CD4-positive, alpha-beta memory T cell (primary cell): ENCODE measurements at regions not wholly inside any gene's neighbourhood (a gene's known extent, or its start where the extent isn't known, plus 50 kb on each side); places are given as distances from the start of the nearest gene placed in this dataset.
A peak's percentile ranks its signal among the peaks of the same experiment; 100 is the strongest.
"Not testable (repeated sequence)": the region's sequence is repeated elsewhere in the genome, so short reads cannot be mapped to it uniquely, and the experiment has no call there.

Experiments used
- CTCF ChIA-PET: fragments of 350-600 bp; sonication (Branson Sonifier 250); formaldehyde crosslinking; loops from one replicate; lab custom pipeline; 2021; ENCODE audit warnings: inconsistent platforms; ENCODE audit not compliant: partially characterized antibody; lab: Charles Lee
- POLR2A ChIA-PET: fragments of 350-600 bp; sonication (Branson Sonifier 250); formaldehyde crosslinking; loops from one replicate; lab custom pipeline; 2021; ENCODE audit not compliant: partially characterized antibody; lab: Charles Lee
- DNase-seq, 5 donors: peaks; one replicate each; pipeline versions ENCODE4 v3.0.0 to v3.0.0-alpha.2; 2020 to 2022; ENCODE audit warnings: mixed read lengths in 1 of 5
- H3K27ac ChIP-seq: one replicate; pipeline ENCODE4 v1.7.0; 2013; ENCODE audit warnings: low read depth, low read length
- H3K27me3 ChIP-seq: 2 replicates; pipeline ENCODE4 v1.7.0; 2013; ENCODE audit warnings: mild to moderate bottlenecking, low read length, moderate library complexity; ENCODE audit not compliant: insufficient read depth
- H3K36me3 ChIP-seq: 2 replicates; pipeline ENCODE4 v1.7.0; 2013; ENCODE audit warnings: mild to moderate bottlenecking, low read length, moderate library complexity; ENCODE audit not compliant: insufficient read depth
- H3K4me1 ChIP-seq: 2 replicates; pipeline ENCODE4 v1.7.0; 2013; ENCODE audit warnings: mild to moderate bottlenecking, low read length, moderate library complexity; ENCODE audit not compliant: insufficient read depth
- H3K4me3 ChIP-seq, 2 donors: one replicate each; pipeline ENCODE4 v1.7.0; 2013; ENCODE audit warnings: low read length in 2 of 2, mild to moderate bottlenecking in 1 of 2
- H3K9me3 ChIP-seq, 2 donors: one replicate each; pipeline ENCODE4 v1.7.0; 2013; ENCODE audit warnings: low read length in 2 of 2, control low read depth in 1 of 2; ENCODE audit not compliant: control insufficient read depth in 1 of 2
- H3K27ac Mint-ChIP-seq, 7 donors: one replicate each; pipeline ENCODE4 v1.8.0; 2020 to 2021; ENCODE audit warnings: mixed read lengths in 7 of 7, mild to moderate bottlenecking in 6 of 7, inconsistent platforms in 3 of 7, moderate library complexity in 3 of 7
- H3K27me3 Mint-ChIP-seq, 2 donors: one replicate each; pipeline ENCODE4 v1.8.0; 2020 to 2021; ENCODE audit warnings: mixed read lengths in 2 of 2
- H3K36me3 Mint-ChIP-seq, 2 donors: one replicate each; pipeline ENCODE4 v1.8.0; 2020 to 2021; ENCODE audit warnings: mixed read lengths in 2 of 2, inconsistent platforms in 1 of 2, mild to moderate bottlenecking in 1 of 2
- H3K4me1 Mint-ChIP-seq, 4 donors: one replicate each; pipeline ENCODE4 v1.8.0; 2020 to 2021; ENCODE audit warnings: mixed read lengths in 4 of 4, mild to moderate bottlenecking in 1 of 4
- H3K4me3 Mint-ChIP-seq, 8 donors: one replicate each; pipeline ENCODE4 v1.8.0; 2020 to 2021; ENCODE audit warnings: mixed read lengths in 8 of 8, mild to moderate bottlenecking in 7 of 8, moderate library complexity in 6 of 8, inconsistent platforms in 3 of 8
- H3K9me3 Mint-ChIP-seq, 8 donors: one replicate each; pipeline ENCODE4 v1.8.0; 2020 to 2021; ENCODE audit warnings: mixed read lengths in 8 of 8, mild to moderate bottlenecking in 5 of 8, inconsistent platforms in 3 of 8, moderate library complexity in 1 of 8
- intact Hi-C: fragments of 100-400 bp; cut with micrococcal nuclease; formaldehyde crosslinking; loops from one replicate; pipeline ENCODE4 v1.15.1; 2023

- H3K4me1 ChIP-seq = no peaks in the 10 kb centered on the region
- ChIA-PET POLR2A (no interaction called here), CTCF (no interaction called here)
- H3K4me3 Mint-ChIP-seq = no peak overlapping the region
- no peak for DNase-seq
- no peak overlapping the region for H3K4me3 ChIP-seq
- H3K27me3 ChIP-seq = no peaks in the 10 kb centered on the region
- no peaks in the 10 kb centered on the region for H3K9me3 Mint-ChIP-seq
- H3K36me3 ChIP-seq = no peaks in the 10 kb centered on the region
- no peaks in the 10 kb centered on the region for H3K9me3 ChIP-seq
- no peak overlapping the region for H3K27ac Mint-ChIP-seq
- intact Hi-C loops = no loop called here
- H3K36me3 Mint-ChIP-seq = no peaks in the 10 kb centered on the region
- no peaks in the 10 kb centered on the region for H3K4me1 Mint-ChIP-seq
- no peak overlapping the region for H3K27ac ChIP-seq
- H3K27me3 Mint-ChIP-seq = no peaks in the 10 kb centered on the region
Measured at GRCh38 chrX:124268099-124268498, 64.4 kb upstream of the TEX13D start.

- no peak for DNase-seq
- ChIA-PET CTCF (no interaction called here), POLR2A (no interaction called here)
- no peaks in the 10 kb centered on the region for H3K27me3 Mint-ChIP-seq
- H3K9me3 ChIP-seq = no peaks in the 10 kb centered on the region
- no peaks in the 10 kb centered on the region for H3K27me3 ChIP-seq
- no peaks in the 10 kb centered on the region for H3K9me3 Mint-ChIP-seq
- no peak overlapping the region for H3K4me3 Mint-ChIP-seq
- no peaks in the 10 kb centered on the region for H3K36me3 Mint-ChIP-seq
- H3K27ac ChIP-seq = no peak overlapping the region
- H3K36me3 ChIP-seq = no peaks in the 10 kb centered on the region
- H3K4me3 ChIP-seq = no peak overlapping the region
- H3K4me1 ChIP-seq = no peaks in the 10 kb centered on the region
- intact Hi-C loops = no loop called here
- no peaks in the 10 kb centered on the region for H3K4me1 Mint-ChIP-seq
- H3K27ac Mint-ChIP-seq = no peak overlapping the region
Measured at GRCh38 chrX:124269881-124270280, 62.6 kb upstream of the TEX13D start.

DNA sequence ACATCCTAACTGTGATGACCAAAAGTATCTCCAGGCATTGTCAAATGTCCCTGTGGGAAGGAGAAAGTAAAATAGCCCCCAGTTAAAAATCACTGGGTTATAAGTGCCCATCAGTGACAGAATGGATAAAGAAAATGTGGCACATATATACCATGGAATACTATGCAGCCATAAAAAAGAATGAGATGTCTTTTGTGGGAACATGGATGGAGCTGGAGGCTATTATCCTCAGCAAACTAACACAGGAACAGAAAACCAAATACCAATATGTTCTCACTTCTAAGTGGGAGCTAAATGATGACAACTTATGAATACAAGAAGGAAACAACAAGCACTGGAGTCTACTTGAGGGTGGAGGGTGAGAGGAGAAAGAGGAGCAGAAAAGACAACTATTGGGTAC is 60.9 kb upstream of the TEX13D start:
- H3K27me3 Mint-ChIP-seq, DNase-seq, H3K36me3 Mint-ChIP-seq, H3K4me3 Mint-ChIP-seq, POLR2A ChIA-PET, H3K9me3 Mint-ChIP-seq, H3K27ac Mint-ChIP-seq, H3K27me3 ChIP-seq, H3K4me3 ChIP-seq, intact Hi-C loops, H3K27ac ChIP-seq, H3K4me1 Mint-ChIP-seq, CTCF ChIA-PET, H3K9me3 ChIP-seq, H3K36me3 ChIP-seq, H3K4me1 ChIP-seq: not testable (repeated sequence)

DNA sequence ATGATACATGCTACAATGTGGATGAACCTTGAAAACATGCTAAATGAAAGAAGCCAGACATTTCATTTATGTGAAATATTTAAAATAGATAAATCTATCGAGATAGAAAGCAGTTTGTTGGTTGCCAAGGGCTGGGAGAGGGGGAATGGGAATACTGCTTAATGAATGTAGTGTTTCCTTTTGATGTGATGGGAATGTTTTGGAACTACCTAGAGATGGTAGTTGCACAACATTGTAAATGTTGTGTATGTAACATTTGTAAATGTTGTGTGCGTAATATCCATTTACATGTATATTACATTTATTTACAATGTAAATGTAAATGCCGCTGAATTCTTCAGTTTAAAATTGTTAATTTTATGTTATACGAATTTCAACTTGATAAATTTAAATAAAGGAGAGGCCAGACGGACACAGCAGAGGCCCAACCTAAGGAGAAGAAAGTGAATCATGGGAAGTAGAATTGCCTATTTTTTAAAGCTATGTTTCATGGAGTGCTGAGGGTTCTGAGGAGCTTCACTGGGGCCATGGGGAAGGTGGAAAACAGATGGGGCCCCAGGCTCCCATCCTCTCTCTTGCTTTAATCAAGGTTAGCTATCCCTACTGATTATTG is 60.0 kb upstream of the TEX13D start:
- H3K4me3 Mint-ChIP-seq = no peak overlapping the region

DNA sequence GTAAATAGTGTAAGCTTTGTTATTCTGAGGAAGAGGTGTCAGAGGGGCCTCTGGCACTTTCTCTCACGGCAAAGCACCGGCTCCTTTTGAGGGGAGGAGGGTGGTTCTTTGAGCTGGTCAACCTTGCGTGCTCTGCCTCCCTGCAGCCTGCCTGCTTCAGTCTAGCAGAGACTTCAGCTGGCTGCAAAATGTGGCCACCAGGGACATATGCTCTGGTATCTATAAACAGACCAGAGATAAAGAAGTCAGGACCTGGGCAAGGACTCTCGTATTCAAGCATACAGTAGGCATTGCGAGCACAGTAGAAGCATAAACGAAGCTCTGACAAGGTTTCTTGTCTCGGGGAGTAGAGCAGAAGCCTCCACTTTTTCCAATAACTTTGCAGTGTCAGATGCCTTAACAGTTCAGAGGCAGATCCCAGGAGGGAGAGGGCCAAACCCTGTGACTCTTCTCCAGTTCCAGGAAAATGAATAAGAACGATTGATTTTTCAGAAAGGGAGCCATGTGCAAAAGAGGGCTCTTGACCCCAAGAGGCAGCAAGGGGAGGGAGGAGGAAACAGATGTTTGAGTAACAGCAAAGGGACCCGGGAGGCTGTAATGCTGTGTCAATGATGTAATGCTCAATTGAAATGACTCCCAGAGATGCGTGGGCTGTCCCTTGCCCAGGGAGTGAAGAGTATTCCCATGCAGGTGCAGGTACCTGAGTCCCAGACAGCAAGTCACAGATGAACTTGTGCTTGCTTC is 57.9 kb upstream of the TEX13D start:
- Histone ChIP-seq H3K36me3 (no peaks in the 10 kb centered on the region), H3K4me3 (no peak overlapping the region), H3K9me3 (no peaks in the 10 kb centered on the region), H3K27ac (no peak overlapping the region), H3K4me1 (no peaks in the 10 kb centered on the region), H3K27me3 (no peaks in the 10 kb centered on the region)
- H3K27me3 Mint-ChIP-seq = no peaks in the 10 kb centered on the region
- POLR2A ChIA-PET = no interaction called here
- no peaks in the 10 kb centered on the region for H3K9me3 Mint-ChIP-seq
- intact Hi-C loops = no loop called here
- H3K4me3 Mint-ChIP-seq = no peak overlapping the region
- H3K36me3 Mint-ChIP-seq = no peaks in the 10 kb centered on the region
- no peak for DNase-seq
- H3K27ac Mint-ChIP-seq = peak overlapping the region in 1 of 7 donors; percentile 20
- no peaks in the 10 kb centered on the region for H3K4me1 Mint-ChIP-seq
- CTCF ChIA-PET = no interaction called here

More for the DNA sequence above, 60.0 kb upstream of the TEX13D start:
- intact Hi-C loops = no loop called here
- Histone ChIP-seq H3K36me3 (no peaks in the 10 kb centered on the region), H3K27ac (no peak overlapping the region), H3K27me3 (no peaks in the 10 kb centered on the region), H3K9me3 (no peaks in the 10 kb centered on the region), H3K4me3 (no peak overlapping the region), H3K4me1 (no peaks in the 10 kb centered on the region)
- ChIA-PET CTCF (no interaction called here), POLR2A (no interaction called here)
- H3K9me3 Mint-ChIP-seq = no peaks in the 10 kb centered on the region
- DNase-seq = no peak
- no peak overlapping the region for H3K27ac Mint-ChIP-seq
- H3K27me3 Mint-ChIP-seq = no peaks in the 10 kb centered on the region
- H3K36me3 Mint-ChIP-seq = no peaks in the 10 kb centered on the region
- no peaks in the 10 kb centered on the region for H3K4me1 Mint-ChIP-seq

DNA sequence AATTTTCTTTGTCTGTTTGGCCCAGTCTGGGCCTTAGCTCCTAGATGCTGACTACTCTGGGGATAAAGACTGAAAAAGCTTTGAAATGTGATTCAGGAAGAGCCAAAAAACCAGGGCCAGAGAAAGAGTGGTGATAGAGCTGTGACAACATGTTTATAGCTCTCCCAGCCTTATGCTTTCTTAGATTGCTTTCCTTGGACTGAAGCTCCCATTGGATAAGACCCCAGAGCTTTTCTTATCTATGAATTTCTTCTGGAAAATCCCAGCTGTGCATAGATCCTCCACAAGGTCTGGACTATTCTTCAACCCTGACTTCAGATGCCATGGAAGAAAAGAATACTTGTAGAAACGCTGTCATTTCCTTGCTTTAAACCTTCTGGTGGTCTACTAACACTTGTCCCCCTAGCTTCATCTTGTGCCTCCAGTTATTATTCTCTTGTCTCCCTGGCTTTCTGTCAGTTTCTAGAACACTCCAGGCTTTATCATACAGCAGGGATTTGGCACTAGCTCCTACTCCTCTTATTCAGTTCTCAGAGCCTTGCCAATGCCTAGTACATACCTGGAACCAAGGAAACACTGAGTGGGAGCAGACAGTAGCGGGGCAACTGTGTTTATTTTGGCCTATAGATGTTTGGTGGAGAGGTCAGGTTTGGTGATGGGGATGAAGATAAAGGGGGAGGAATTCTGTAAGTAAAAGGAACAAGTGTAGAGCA is 57.1 kb upstream of the TEX13D start:
- no peaks in the 10 kb centered on the region for H3K27me3 Mint-ChIP-seq
- Histone ChIP-seq H3K4me1 (no peaks in the 10 kb centered on the region), H3K36me3 (no peaks in the 10 kb centered on the region), H3K4me3 (no peak overlapping the region), H3K27ac (no peak overlapping the region), H3K9me3 (no peaks in the 10 kb centered on the region), H3K27me3 (no peaks in the 10 kb centered on the region)
- no peak overlapping the region for H3K4me3 Mint-ChIP-seq
- no peaks in the 10 kb centered on the region for H3K36me3 Mint-ChIP-seq
- no peak for DNase-seq
- ChIA-PET POLR2A (no interaction called here), CTCF (no interaction called here)
- intact Hi-C loops = no loop called here
- no peaks in the 10 kb centered on the region for H3K4me1 Mint-ChIP-seq
- no peak overlapping the region for H3K27ac Mint-ChIP-seq
- H3K9me3 Mint-ChIP-seq = no peaks in the 10 kb centered on the region

- Histone ChIP-seq H3K9me3 (no peaks in the 10 kb centered on the region), H3K4me3 (no peak overlapping the region), H3K36me3 (no peaks in the 10 kb centered on the region), H3K27ac (no peak overlapping the region), H3K4me1 (no peaks in the 10 kb centered on the region), H3K27me3 (no peaks in the 10 kb centered on the region)
- ChIA-PET POLR2A (no interaction called here), CTCF (no interaction called here)
- no peaks in the 10 kb centered on the region for H3K27me3 Mint-ChIP-seq
- H3K36me3 Mint-ChIP-seq = no peaks in the 10 kb centered on the region
- no peaks in the 10 kb centered on the region for H3K9me3 Mint-ChIP-seq
- peak overlapping the region in 1 of 7 donors; percentile 3 for H3K27ac Mint-ChIP-seq
- no peak for DNase-seq
- intact Hi-C loops = no loop called here
- H3K4me3 Mint-ChIP-seq = peak overlapping the region in 3 of 8 donors; percentile 12 to 42 (median 40)
- peaks cover 2 to 9% (median 6%) of the 10 kb centered on the region in 4 donors for H3K4me1 Mint-ChIP-seq
Measured at GRCh38 chrX:124280294-124280902, 52.1 kb upstream of the TEX13D start.
